Lower leg skin (tissue), 4 donors: ENCODE measurements at regions not wholly inside any gene's neighbourhood (a gene's known extent, or its start where the extent isn't known, plus 50 kb on each side); places are given as distances from the start of the nearest gene placed in this dataset.

Experiments used
- DNase-seq, 2 donors: peaks; one replicate each; pipeline ENCODE4 v3.0.0-alpha.2; 2019; ENCODE audit warnings: low spot score in 2 of 2
- H3K4me3 ChIP-seq: fragments of 200-600 bp; sonication (generic); 2 replicates; pipeline ENCODE4 v1.5.1; 2017; ENCODE audit warnings: mild to moderate bottlenecking, low read depth; ENCODE audit not compliant: poor library complexity, severe bottlenecking
- POLR2A ChIP-seq, 2 donors: fragments of 450-650 bp; IDR thresholded peaks; one replicate each; pipeline ENCODE4 v1.6.1; 2016 to 2017; ENCODE audit warnings: antibody characterized with exemption in 2 of 2, mild to moderate bottlenecking in 1 of 2, moderate library complexity in 1 of 2
- WGBS, 2 donors: methylation state at CpG; one replicate each; pipeline ENCODE4 v1.1.5; 2018; 5-methylcytosine and 5-hydroxymethylcytosine counted together
- intact Hi-C: fragments of 100-400 bp; cut with DNase I; formaldehyde crosslinking; loops from one replicate; pipeline ENCODE4 v1.15.0; 2023; ENCODE audit warnings: low total_unique reads
- TF ChIP-seq, protein P1 (sequence below), 3 donors: fragments of 450-650 bp; IDR thresholded peaks; one replicate each; pipeline ENCODE4 v1.5.1; 2016; ENCODE audit warnings: antibody characterized with exemption in 3 of 3, mild to moderate bottlenecking in 3 of 3, moderate library complexity in 2 of 3

DNA sequence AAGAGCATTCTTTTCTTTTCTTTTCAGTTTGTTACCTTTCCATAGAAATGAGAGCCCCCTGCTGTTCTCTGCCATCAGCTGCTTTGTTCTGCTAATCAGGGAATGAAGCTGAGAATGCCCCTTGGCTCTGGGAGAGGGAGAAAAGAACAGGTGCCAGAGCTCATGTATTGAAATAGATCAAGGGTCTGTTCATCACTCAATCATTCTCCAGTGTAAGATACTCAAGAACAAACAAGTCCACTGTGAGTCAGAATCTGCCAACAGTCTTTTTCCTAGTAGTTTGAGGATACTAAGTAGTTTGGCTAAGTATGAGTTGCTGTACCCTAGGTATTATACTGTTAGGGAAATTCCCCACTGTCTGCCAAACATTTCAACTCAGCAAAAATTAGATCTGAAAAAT lies 144.3 kb downstream of the RTL3 start:
- TF ChIP-seq POLR2A (IDR thresholded peaks at IDR 0.05), result no peak
- TF ChIP-seq, protein P1, sequence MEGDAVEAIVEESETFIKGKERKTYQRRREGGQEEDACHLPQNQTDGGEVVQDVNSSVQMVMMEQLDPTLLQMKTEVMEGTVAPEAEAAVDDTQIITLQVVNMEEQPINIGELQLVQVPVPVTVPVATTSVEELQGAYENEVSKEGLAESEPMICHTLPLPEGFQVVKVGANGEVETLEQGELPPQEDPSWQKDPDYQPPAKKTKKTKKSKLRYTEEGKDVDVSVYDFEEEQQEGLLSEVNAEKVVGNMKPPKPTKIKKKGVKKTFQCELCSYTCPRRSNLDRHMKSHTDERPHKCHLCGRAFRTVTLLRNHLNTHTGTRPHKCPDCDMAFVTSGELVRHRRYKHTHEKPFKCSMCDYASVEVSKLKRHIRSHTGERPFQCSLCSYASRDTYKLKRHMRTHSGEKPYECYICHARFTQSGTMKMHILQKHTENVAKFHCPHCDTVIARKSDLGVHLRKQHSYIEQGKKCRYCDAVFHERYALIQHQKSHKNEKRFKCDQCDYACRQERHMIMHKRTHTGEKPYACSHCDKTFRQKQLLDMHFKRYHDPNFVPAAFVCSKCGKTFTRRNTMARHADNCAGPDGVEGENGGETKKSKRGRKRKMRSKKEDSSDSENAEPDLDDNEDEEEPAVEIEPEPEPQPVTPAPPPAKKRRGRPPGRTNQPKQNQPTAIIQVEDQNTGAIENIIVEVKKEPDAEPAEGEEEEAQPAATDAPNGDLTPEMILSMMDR (IDR thresholded peaks at IDR 0.05), result no peak
- intact Hi-C loops, result no loop called here
- H3K4me3 ChIP-seq, result no peak overlapping the region
- DNase-seq, result no peak

DNA sequence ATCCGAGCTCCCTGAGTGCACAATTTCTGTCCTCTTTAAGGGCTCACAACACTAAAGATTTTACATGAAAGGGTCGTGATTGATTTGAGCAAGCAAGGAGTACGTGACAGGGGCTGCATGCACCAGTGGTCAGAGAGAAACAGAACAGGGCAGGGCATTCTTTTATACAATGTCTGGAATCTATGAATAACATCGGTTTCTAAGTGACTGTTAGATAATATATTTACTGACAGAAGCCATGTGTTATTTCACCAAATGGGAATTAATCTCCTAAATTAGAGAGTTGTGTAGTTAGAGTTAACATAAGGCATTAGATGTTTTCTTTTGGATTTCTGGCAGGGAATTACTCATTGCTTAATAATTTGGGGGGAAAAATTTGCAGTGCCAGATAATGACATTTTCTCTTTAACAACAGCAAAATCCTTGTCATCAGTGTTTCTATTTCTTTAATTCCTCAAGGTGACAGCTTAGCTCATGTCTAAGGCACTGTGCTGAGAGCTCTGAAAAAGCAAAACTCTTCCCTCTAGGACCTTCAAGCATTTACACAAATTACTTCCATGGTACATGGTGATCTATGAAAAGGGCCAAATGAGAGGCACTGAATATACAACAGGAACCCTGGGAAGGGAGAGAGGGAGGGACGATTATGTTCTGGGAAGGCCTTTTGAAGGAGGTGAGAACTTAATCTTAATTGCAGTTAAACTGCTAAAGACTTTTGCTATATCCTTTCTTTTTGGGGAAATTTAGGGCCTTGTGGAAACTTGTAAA lies 145.0 kb downstream of the RTL3 start:
- intact Hi-C loops, result no loop called here
- DNase-seq, result no peak
- no peak overlapping the region for H3K4me3 ChIP-seq
- 47 to 54% methylated on average over 5 of the region's 5 CpGs for WGBS, 2 donors
- TF ChIP-seq POLR2A (IDR thresholded peaks at IDR 0.05), result no peak
- TF ChIP-seq, protein P1 (IDR thresholded peaks at IDR 0.05), result no peak

GRCh38 chrX:78506248-78506647 lies 152.9 kb downstream of the RTL3 start:
- WGBS, 2 donors, result 78 to 81% methylated on average over 1 of the region's 1 CpG
- DNase-seq, result no peak
- no peak overlapping the region for H3K4me3 ChIP-seq
- intact Hi-C loops, result no loop called here
- no peak for TF ChIP-seq POLR2A (IDR thresholded peaks at IDR 0.05)
- TF ChIP-seq, protein P1 (IDR thresholded peaks at IDR 0.05), result no peak

GRCh38 chrX:78496483-78496882 lies 162.6 kb downstream of the RTL3 start:
- intact Hi-C loops, result no loop called here
- no peak overlapping the region for H3K4me3 ChIP-seq
- no peak for DNase-seq
- TF ChIP-seq POLR2A (IDR thresholded peaks at IDR 0.05), result no peak
- TF ChIP-seq, protein P1 (IDR thresholded peaks at IDR 0.05), result no peak
- WGBS, 2 donors, result 83% methylated on average over 2 of the region's 2 CpGs

DNA sequence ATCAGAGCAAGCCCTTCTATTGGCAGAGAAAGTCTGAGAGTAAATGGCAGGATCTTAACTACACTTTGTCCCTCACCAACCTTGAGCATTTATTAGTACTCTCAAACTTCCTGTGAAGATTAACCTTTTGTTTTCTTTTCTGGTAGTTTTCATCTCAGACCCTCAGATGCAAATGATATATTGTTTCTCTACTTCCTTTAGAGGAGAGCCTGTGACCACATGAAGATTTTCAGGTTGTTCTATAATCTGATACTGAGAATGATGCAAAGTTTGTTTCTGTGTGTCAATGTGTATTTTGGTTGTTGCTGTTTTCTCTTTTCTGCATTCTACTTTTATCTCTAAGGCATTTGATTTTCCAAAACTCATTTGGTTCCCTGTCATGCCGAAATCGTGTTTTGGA lies 165.8 kb upstream of the CYSLTR1 start:
- DNase-seq, result no peak
- 76% methylated on average over 2 of the region's 2 CpGs for WGBS, 2 donors
- no peak for TF ChIP-seq POLR2A (IDR thresholded peaks at IDR 0.05)
- TF ChIP-seq, protein P1 (IDR thresholded peaks at IDR 0.05), result no peak
- H3K4me3 ChIP-seq, result no peak overlapping the region
- intact Hi-C loops, result no loop called here

DNA sequence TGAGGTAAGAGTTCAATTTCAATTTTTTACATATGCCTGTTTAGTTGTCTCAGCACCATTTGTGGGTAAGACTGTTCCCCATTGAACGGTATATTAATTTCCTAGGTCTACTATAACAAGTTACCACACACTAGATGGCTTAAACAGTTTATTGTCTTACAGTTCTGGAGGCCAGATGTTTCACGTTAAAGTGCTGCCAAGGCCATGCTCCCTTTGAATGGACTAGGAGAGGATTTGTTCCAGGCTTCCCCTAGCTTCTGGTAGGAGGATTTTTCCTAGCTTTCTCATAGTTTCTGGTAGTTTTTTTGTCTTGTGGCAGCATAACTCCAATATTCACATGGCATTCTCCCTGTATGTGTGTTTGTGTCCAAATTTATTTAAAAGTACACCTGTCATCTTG lies 149.3 kb upstream of the CYSLTR1 start:
- intact Hi-C loops, result no loop called here
- no peak for TF ChIP-seq POLR2A (IDR thresholded peaks at IDR 0.05)
- TF ChIP-seq, protein P1 (IDR thresholded peaks at IDR 0.05), result no peak
- 16 to 37% methylated on average over 2 of the region's 2 CpGs for WGBS, 2 donors

More for the DNA sequence above, 149.3 kb upstream of the CYSLTR1 start:
- H3K4me3 ChIP-seq, result no peak overlapping the region
- no peak for DNase-seq
